Transverse colon (tissue), 4 donors: ENCODE measurements at regions not wholly inside any gene's neighbourhood (a gene's known extent, or its start where the extent isn't known, plus 50 kb on each side); places are given as distances from the start of the nearest gene placed in this dataset.

Experiments used
- DNase-seq: peaks from one replicate; pipeline ENCODE4 v3.0.0-alpha.2; 2019
- H3K27ac ChIP-seq, 4 donors: fragments of 200-600 bp; sonication (generic); 2 replicates each; pipeline ENCODE4 v1.5.1; 2016 to 2018; ENCODE audit warnings: inconsistent platforms in 4 of 4
- H3K27me3 ChIP-seq: fragments of 200-600 bp; sonication (generic); 2 replicates; pipeline ENCODE4 v1.5.1; 2017; ENCODE audit warnings: inconsistent platforms
- H3K36me3 ChIP-seq, 4 donors: fragments of 200-600 bp; sonication (generic); 2 replicates each; pipeline ENCODE4 v1.5.1; 2017 to 2019; ENCODE audit warnings: inconsistent platforms in 4 of 4
- H3K4me1 ChIP-seq, 4 donors: fragments of 200-600 bp; sonication (generic); 2 replicates each; pipeline ENCODE4 v1.5.1; 2017 to 2020; ENCODE audit warnings: inconsistent platforms in 4 of 4
- H3K4me3 ChIP-seq, 4 donors: fragments of 200-600 bp; sonication (generic); 1 replicate in 1 of 4; 2 replicates in 3 of 4; pipeline versions ENCODE4 v1.5.1 to v1.6.1; 2017 to 2019; ENCODE audit warnings: inconsistent platforms in 4 of 4
- H3K9me3 ChIP-seq, 2 donors: fragments of 200-600 bp; sonication (generic); 2 replicates each; pipeline ENCODE4 v1.5.1; 2017 to 2019; ENCODE audit warnings: inconsistent platforms in 2 of 2
- CTCF ChIP-seq, 5 experiments: fragments of 200-600 bp in 3 of 5; fragments of 450-650 bp in 2 of 5; sonication (generic) in 3 of 5; IDR thresholded peaks; 1 replicate in 2 of 5; 2 replicates in 3 of 5; pipeline ENCODE4 v1.5.1; 2016 to 2017; ENCODE audit warnings: antibody characterized with exemption in 5 of 5, inconsistent platforms in 3 of 5, mild to moderate bottlenecking in 2 of 5, moderate library complexity in 1 of 5
- EP300 ChIP-seq: sonication (generic); formaldehyde crosslinking; IDR thresholded peaks from one replicate; pipeline ENCODE4 v1.6.1; 2017; ENCODE audit warnings: antibody characterized with exemption, low read depth
- POLR2A ChIP-seq: fragments of 450-650 bp; IDR thresholded peaks from one replicate; pipeline ENCODE4 v1.6.1; 2016; ENCODE audit warnings: antibody characterized with exemption, mild to moderate bottlenecking, moderate library complexity
- POLR2AphosphoS5 ChIP-seq, 3 donors: sonication (generic); formaldehyde crosslinking; IDR thresholded peaks; one replicate each; pipeline ENCODE4 v1.6.1; 2016; ENCODE audit warnings: antibody characterized with exemption in 3 of 3
- WGBS, 2 donors: methylation state at CpG; one replicate each; pipeline ENCODE4 v1.1.5; 2018; ENCODE audit warnings: low coverage in 1 of 2; 5-methylcytosine and 5-hydroxymethylcytosine counted together
- in situ Hi-C, 4 donors: fragments of 200-750 bp; cut with MboI; loops; one replicate each; pipeline versions ENCODE4 v1.15.0 to v1.15.1; 2017; ENCODE audit warnings: low sequenced_read_pairs in 3 of 4, low pct_ligation_motif_present in 1 of 4, low pct_unique_long_range_greater_than_20kb in 1 of 4
- intact Hi-C: fragments of 100-400 bp; cut with DNase I; formaldehyde crosslinking; loops from one replicate; pipeline ENCODE4 v1.15.1; 2023; ENCODE audit warnings: low total_unique reads

- Histone ChIP-seq H3K27ac (no peak overlapping the region), H3K4me1 (no peaks in the 10 kb centered on the region), H3K9me3 (no peaks in the 10 kb centered on the region), H3K4me3 (no peak overlapping the region), H3K27me3 (no peaks in the 10 kb centered on the region), H3K36me3 (no peaks in the 10 kb centered on the region)
- intact Hi-C loops (no loop called here), in situ Hi-C loops (no loop called here)
- no peak for DNase-seq
- TF ChIP-seq EP300 (no peak), POLR2A (no peak)
- WGBS, 2 donors, result 34 to 57% methylated on average over 2 of the region's 2 CpGs
Measured at GRCh38 chr7:138196971-138197896, 121.0 kb downstream of the AKR1D1 start.

GRCh38 chr7:138204285-138204981 is 128.2 kb downstream of the AKR1D1 start:
- in situ Hi-C loops, result no loop called here
- 41 to 46% methylated on average over 5 of the region's 5 CpGs for WGBS, 2 donors
- Histone ChIP-seq H3K4me3 (no peak overlapping the region), H3K4me1 (no peaks in the 10 kb centered on the region), H3K36me3 (no peaks in the 10 kb centered on the region), H3K9me3 (no peaks in the 10 kb centered on the region), H3K27me3 (no peaks in the 10 kb centered on the region), H3K27ac (no peak overlapping the region)
- TF ChIP-seq CTCF (IDR thresholded peaks at IDR 0.05) (no peak), POLR2A (no peak), EP300 (no peak), POLR2AphosphoS5 (IDR thresholded peaks at IDR 0.05) (no peak)
- no peak for DNase-seq
- intact Hi-C loops, result no loop called here

- DNase-seq, result no peak
- 67 to 90% methylated on average over 1 to 2 of the region's 2 CpGs for WGBS, 2 donors
- H3K27ac ChIP-seq, result no peak overlapping the region
- in situ Hi-C loops (no loop called here), intact Hi-C loops (no loop called here)
- no peaks in the 10 kb centered on the region for H3K27me3 ChIP-seq
- TF ChIP-seq EP300, result no peak
- no peaks in the 10 kb centered on the region for H3K4me1 ChIP-seq
- H3K36me3 ChIP-seq, result no peaks in the 10 kb centered on the region
- H3K9me3 ChIP-seq, result no peaks in the 10 kb centered on the region
- H3K4me3 ChIP-seq, result no peak overlapping the region
Measured at GRCh38 chr7:138204982-138205298, 128.7 kb downstream of the AKR1D1 start.

- no peak for TF ChIP-seq CTCF (IDR thresholded peaks at IDR 0.05)
- no peak for TF ChIP-seq EP300
- no peak for TF ChIP-seq POLR2AphosphoS5 (IDR thresholded peaks at IDR 0.05)
- TF ChIP-seq POLR2A, result no peak
Measured at GRCh38 chr7:138205614-138206150, 129.4 kb downstream of the AKR1D1 start.

GRCh38 chr7:138207555-138207971 is 131.3 kb downstream of the AKR1D1 start:
- in situ Hi-C loops, result no loop called here
- Histone ChIP-seq H3K36me3 (no peaks in the 10 kb centered on the region), H3K27me3 (no peaks in the 10 kb centered on the region), H3K4me1 (no peaks in the 10 kb centered on the region), H3K9me3 (no peaks in the 10 kb centered on the region), H3K27ac (no peak overlapping the region), H3K4me3 (no peak overlapping the region)
- TF ChIP-seq CTCF (IDR thresholded peaks at IDR 0.05), result no peak
- TF ChIP-seq POLR2AphosphoS5 (IDR thresholded peaks at IDR 0.05), result no peak
- TF ChIP-seq EP300, result no peak
- no peak for TF ChIP-seq POLR2A
- intact Hi-C loops, result no loop called here
- no peak for DNase-seq
- WGBS, 2 donors, result 75% methylated on average over 3 of the region's 3 CpGs; no CpG with 5 or more reads in 1 of the 2 donors

More at GRCh38 chr7:138205614-138206150, 129.4 kb downstream of the AKR1D1 start:
- H3K36me3 ChIP-seq, result no peaks in the 10 kb centered on the region
- no peaks in the 10 kb centered on the region for H3K9me3 ChIP-seq
- WGBS, 2 donors, result 96% methylated on average over 2 of the region's 2 CpGs; no CpG with 5 or more reads in 1 of the 2 donors
- DNase-seq, result no peak
- H3K27me3 ChIP-seq, result no peaks in the 10 kb centered on the region
- in situ Hi-C loops (no loop called here), intact Hi-C loops (no loop called here)
- H3K4me1 ChIP-seq, result no peaks in the 10 kb centered on the region
- H3K4me3 ChIP-seq, result no peak overlapping the region
- H3K27ac ChIP-seq, result no peak overlapping the region
